Stimulated activated CD4-positive, alpha-beta T cell treated with anti-CD3 and anti-CD28 coated beads, Interleukin-1b, Interleukin-23, amount 100 ng/mL, for 48 hours (primary cell): ENCODE measurements at regions not wholly inside any gene's neighbourhood (a gene's known extent, or its start where the extent isn't known, plus 50 kb on each side); places are given as distances from the start of the nearest gene placed in this dataset.

Experiments used
- DNase-seq: peaks from one replicate; pipeline ENCODE4 v3.0.0-alpha.2; 2020

- peak; percentile 45 for DNase-seq
Observed at GRCh38 chr7:50208378-50208982, 96.0 kb upstream of the IKZF1 start.

GRCh38 chr7:50207686-50208255 is 96.7 kb upstream of the IKZF1 start:
- DNase-seq = no peak

GRCh38 chr7:50207251-50207564 is 97.3 kb upstream of the IKZF1 start:
- DNase-seq = no peak

GRCh38 chr7:50206453-50207250 is 97.9 kb upstream of the IKZF1 start:
- peak; percentile 78 for DNase-seq

- no peak for DNase-seq
Observed at GRCh38 chr7:50205011-50205410, 99.5 kb upstream of the IKZF1 start.

- no peak for DNase-seq
Observed at GRCh38 chr7:50204581-50204980, 99.9 kb upstream of the IKZF1 start.

- DNase-seq = no peak
Observed at GRCh38 chr7:50203521-50203920, 101.0 kb upstream of the IKZF1 start.

- DNase-seq = no peak
Observed at GRCh38 chr7:50202052-50202555, 102.4 kb upstream of the IKZF1 start.

GRCh38 chr7:50199824-50200223 is 104.7 kb upstream of the IKZF1 start:
- no peak for DNase-seq

- DNase-seq = peak; percentile 90
Observed at GRCh38 chr7:50197549-50197948, 104.5 kb upstream of the ZPBP start.

- DNase-seq = no peak
Observed at GRCh38 chr7:50196719-50197118, 103.7 kb upstream of the ZPBP start.

GRCh38 chr7:50190776-50191175 is 97.7 kb upstream of the ZPBP start:
- DNase-seq = no peak

GRCh38 chr7:50189371-50189770 is 96.3 kb upstream of the ZPBP start:
- no peak for DNase-seq

- DNase-seq = no peak
Observed at GRCh38 chr7:50185951-50186682, 93.1 kb upstream of the ZPBP start.

- DNase-seq = no peak
Observed at GRCh38 chr7:50185208-50185607, 92.2 kb upstream of the ZPBP start.

GRCh38 chr7:50184271-50184990 is 91.4 kb upstream of the ZPBP start:
- no peak for DNase-seq

- DNase-seq = no peak
Observed at GRCh38 chr7:50182759-50183158, 89.7 kb upstream of the ZPBP start.

GRCh38 chr7:50181081-50181480 is 88.0 kb upstream of the ZPBP start:
- no peak for DNase-seq

GRCh38 chr7:50178166-50178565 is 85.1 kb upstream of the ZPBP start:
- DNase-seq = no peak

- no peak for DNase-seq
Observed at GRCh38 chr7:50174948-50175347, 81.9 kb upstream of the ZPBP start.

GRCh38 chr7:50166997-50167965 is 74.2 kb upstream of the ZPBP start:
- no peak for DNase-seq
